GM12892 (cell line): ENCODE measurements at regions not wholly inside any gene's neighbourhood (a gene's known extent, or its start where the extent isn't known, plus 50 kb on each side); places are given as distances from the start of the nearest gene placed in this dataset.
"Not testable (repeated sequence)": the region's sequence is repeated elsewhere in the genome, so short reads cannot be mapped to it uniquely, and the experiment has no call there.

Source experiments
- POLR2A ChIP-seq: IDR thresholded peaks from 2 replicates; pipeline ENCODE4 v1.6.1; 2011; ENCODE audit warnings: low read depth, low read length, control low read depth
- POLR2AphosphoS5 ChIP-seq: IDR thresholded peaks from 2 replicates; pipeline ENCODE4 v1.6.1; 2011; ENCODE audit warnings: low read depth, low read length, control low read depth

GRCh38 chr7:106579086-106579485 is 81.9 kb downstream of the CCDC71L start:
- not testable (repeated sequence) for TF ChIP-seq POLR2A, POLR2AphosphoS5
